Esophagus mucosa (tissue), 1 donor: ENCODE measurements at regions not wholly inside any gene's neighbourhood (a gene's known extent, or its start where the extent isn't known, plus 50 kb on each side); places are given as distances from the start of the nearest gene placed in this dataset.
"Not testable (repeated sequence)": the region's sequence is repeated elsewhere in the genome, so short reads cannot be mapped to it uniquely, and the experiment has no call there.

ENCODE experiments used
- ATAC-seq: fragments of 200-7000 bp; cut with Tn5 transposase; one replicate; pipeline ENCODE4 v1.9.1; 2020
- donor health status: DM: yes; HTN: yes; CAD: no.

DNA sequence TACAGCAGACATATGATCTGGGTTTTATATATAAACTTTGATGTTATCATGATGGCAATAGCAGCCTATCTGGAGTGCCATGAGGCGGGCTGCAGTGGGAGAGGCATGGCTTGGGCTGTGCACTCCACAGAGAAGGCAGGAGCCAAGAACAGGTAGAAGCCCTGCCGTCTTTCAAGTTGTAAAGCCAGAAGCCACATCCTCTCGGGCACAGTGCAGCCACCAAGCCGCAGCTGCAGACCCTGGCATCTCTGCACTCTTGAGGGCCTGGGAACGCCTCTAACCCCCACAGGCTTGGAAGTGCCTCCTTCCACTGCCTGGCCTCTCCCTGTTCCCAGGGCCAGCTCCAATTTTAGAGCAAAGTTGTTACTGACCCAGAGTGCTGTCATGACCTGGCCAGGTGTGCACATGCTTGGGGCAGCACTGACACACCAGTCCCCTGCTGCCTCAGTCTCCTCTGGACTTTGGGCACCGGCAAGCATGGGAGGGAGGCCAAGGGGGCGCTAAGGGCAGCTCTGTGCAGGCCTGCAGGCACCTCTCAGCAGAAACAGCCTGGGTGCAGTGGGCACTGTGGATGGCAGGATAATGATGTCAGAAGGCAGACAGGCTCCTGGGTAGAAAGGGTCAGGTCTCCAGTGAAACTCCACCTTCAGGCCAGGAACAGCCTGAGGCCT is 1619.8 kb upstream of the PRMT6 start:
- no peak for ATAC-seq

DNA sequence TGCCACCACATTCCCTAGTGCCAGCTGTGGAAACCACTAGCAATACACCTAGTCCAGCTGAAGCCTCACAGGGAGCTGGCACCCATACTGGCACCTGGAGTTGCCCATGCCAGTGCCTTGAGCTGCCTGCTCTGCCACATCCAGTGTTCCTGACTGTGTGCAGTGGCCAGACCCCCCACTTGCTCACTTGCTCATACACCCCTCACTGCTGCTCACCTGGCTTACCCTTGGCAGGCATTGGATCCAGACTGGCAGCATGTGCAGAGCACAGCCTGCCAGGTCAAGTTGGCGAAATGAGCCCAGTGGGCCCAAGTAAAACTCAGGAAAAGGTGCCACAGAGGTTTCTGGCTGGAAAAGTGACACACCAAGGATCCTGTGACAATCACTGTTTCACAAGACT is 1618.6 kb upstream of the PRMT6 start:
- no peak for ATAC-seq

DNA sequence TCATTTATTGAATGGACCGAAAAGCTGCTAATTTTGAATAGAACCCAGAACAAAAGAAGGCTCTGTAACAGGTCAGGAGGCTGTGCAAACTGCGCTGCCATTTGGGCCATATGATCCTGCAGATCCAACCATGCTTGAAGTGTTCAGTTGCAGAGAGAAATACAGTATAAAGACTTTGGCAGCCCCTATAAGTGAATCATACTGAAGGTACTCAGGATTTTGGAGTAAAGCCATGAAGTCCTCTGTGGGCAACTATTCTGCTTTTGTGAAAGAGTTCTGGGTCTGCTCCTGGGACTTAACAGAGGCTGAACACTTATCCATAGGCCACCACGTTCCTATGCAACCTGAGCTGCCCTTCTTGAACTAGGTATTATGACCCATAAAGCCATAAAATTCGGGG is 1613.6 kb upstream of the PRMT6 start:
- ATAC-seq: no peak

DNA sequence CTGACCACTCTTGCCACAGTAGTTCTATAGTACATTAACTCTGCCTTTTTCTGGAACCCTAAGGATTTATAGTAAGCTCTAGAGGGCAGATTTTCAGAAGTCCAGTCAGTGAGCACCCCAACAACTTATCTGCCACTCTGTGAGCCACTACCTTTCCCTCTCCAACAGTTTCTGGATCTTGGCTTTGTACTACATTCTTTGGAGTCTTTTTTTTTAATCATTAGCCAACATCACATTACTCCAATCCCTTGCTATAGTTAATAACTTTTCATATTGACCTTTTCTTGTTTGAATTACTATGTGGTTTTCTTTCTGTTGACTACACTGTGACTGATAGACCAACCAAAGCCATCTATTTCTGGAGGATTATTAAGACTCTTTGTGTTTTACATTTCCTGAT is 1596.7 kb upstream of the PRMT6 start:
- ATAC-seq: no peak

DNA sequence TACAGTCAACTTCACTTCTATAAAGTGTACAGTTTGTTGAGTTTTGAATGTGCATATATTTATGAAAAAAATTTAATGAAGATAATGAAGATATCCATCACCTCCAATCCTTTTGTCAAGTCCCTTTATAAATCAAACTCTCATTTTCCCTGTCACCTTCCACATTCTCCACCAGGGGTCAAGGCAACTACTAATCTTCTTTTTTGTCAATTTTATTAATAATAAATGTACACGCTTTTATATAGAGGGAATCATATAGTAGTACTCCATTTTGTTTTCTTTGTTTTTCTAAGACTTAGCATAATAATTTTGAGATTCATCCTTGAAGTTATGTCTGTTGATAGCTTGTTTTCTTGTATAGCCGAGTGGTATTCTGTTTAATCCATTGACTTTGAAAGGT is 1594.2 kb upstream of the PRMT6 start:
- ATAC-seq: no peak

- no peak for ATAC-seq
These were observed 1588.9 kb upstream of the PRMT6 start for GRCh38 chr1:105467549-105467948.

DNA sequence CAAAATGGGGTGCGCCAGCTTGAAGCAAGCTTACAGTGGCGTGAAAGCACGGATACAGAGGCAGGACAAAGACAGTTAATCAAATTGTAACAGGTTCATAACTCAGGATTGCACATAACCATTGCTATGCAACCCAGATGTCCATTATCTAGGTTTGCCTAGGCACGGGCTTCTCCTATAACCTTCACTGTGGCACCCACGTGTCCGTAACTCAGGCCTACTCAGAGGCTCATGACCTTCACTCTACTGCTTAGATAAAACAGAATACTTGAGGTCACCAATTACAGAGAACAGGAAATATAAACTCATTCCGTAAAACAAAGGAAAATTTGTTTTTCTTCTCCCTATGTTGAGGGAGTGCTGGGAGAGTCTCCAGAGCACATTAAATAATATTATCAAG is 1585.9 kb upstream of the PRMT6 start:
- ATAC-seq: not testable (repeated sequence)

GRCh38 chr1:105483436-105483835 is 1573.0 kb upstream of the PRMT6 start:
- ATAC-seq: no peak

GRCh38 chr1:105485207-105485606 is 1571.3 kb upstream of the PRMT6 start:
- ATAC-seq: no peak

DNA sequence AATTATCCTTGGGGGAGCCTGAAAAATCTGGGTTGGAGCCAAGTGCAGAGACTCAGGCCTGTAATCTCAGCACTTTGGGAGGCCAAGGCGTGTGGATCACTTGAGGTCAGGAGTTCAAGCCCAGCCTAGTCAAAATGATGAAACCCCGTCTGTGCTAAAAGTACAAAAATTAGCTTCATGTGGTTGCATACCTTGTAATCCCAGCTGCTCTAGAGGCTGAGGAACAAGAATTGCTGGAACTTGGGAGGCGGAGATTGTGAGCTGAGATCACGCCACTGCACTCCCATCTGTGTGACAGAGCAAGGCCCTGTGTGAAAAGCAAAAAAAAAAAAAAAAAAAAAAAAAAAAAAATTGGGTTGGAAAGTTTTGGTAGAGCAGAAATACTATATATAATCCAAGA is 1563.6 kb upstream of the PRMT6 start:
- no peak for ATAC-seq

GRCh38 chr1:105516068-105516467 is 1540.4 kb upstream of the PRMT6 start:
- ATAC-seq: no peak

GRCh38 chr1:105533996-105534395 is 1522.5 kb upstream of the PRMT6 start:
- ATAC-seq: no peak

DNA sequence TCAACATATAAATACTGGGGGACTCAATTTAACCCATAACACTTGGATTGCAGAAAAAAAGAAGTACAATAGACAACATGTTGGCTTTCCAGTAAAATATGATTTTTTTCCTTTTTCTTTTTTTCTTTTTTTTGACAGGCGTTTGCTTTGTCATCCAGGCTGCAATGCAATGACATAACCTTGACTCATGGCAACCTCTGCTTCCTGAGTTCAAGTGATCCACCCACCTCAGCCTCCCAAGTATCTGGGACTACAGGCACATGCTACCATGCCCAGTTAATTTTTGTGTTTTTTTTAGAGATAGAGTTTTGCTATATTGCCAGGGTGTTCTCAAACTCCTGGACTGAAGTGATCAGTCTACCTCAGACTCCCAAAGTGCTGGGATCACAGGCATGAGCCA is 1512.0 kb upstream of the PRMT6 start:
- no peak for ATAC-seq

DNA sequence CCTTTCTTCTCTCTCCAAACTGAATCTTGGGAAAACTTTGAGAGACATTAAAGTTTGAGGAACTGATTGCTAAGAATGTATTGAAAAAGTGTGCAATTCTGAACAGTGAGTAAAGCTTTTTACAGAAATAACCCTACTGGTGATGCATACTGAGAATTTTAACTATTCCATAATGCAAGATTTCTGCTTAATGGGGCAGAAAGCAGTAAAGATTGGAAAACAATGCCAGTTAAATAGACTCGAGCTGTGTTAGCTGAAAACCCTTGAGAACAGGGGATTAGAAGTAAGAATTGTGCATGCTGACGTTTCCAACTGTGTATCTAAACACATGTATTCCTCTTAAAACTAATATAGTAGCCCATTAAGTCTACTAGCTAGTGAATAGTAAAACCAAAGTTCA is 1500.2 kb upstream of the PRMT6 start:
- ATAC-seq: no peak

GRCh38 chr1:105558023-105558422 is 1498.5 kb upstream of the PRMT6 start:
- ATAC-seq: no peak

GRCh38 chr1:105565006-105565405 is 1491.5 kb upstream of the PRMT6 start:
- no peak for ATAC-seq

- no peak for ATAC-seq
These were observed 1470.7 kb upstream of the PRMT6 start for GRCh38 chr1:105585791-105586190.

GRCh38 chr1:105591681-105592080 is 1464.8 kb upstream of the PRMT6 start:
- ATAC-seq: no peak

DNA sequence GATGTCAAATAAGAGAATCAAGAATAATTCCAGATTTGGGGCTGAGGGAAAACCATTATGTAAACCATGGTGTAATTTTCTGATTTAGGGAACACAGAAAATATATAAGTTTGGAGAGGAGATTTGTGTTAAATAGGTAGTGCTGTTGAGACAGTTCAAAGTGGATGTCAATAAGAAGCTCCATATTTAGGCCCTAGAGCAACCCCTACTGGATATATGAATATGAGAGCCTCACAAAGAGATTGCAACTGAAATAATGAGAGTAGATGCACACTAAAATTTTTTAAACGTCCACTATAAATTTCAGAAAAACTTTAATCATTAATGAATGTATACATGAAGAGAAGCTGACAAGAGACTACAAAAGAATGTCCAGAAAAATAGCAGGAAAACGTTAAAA is 1447.8 kb upstream of the PRMT6 start:
- ATAC-seq: no peak

DNA sequence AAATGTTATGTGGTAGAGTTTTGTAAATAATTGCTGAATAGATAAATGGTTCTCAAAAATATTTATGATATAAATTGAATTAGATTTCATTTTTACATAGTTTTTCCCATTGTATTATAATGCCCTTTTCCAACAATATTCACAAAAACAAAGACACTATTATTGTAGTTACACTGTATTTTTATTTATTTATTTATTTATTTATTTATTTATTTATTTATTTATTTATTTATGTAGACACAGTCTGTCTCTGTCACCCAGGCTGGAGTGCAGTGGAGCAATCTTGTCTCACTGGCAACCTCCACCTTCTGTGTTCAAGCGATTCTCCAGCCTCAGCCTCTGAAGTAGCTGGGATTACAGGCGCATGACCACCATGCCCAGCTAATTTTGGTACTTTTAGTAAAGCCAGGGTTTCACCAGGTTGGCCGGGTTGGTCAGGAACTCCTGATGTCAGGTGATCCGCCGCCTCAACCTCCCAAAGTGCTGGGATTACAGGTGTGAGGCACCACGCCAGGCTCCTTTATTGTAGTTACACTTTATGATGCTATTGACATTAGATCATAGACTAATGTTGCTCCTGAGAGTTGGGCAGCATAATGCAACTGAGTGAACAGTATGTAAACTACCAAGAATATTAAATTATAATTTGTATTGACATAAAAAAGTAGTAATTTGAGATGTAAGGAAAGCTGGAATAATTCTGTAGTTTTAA is 1430.0 kb upstream of the PRMT6 start:
- no peak for ATAC-seq

DNA sequence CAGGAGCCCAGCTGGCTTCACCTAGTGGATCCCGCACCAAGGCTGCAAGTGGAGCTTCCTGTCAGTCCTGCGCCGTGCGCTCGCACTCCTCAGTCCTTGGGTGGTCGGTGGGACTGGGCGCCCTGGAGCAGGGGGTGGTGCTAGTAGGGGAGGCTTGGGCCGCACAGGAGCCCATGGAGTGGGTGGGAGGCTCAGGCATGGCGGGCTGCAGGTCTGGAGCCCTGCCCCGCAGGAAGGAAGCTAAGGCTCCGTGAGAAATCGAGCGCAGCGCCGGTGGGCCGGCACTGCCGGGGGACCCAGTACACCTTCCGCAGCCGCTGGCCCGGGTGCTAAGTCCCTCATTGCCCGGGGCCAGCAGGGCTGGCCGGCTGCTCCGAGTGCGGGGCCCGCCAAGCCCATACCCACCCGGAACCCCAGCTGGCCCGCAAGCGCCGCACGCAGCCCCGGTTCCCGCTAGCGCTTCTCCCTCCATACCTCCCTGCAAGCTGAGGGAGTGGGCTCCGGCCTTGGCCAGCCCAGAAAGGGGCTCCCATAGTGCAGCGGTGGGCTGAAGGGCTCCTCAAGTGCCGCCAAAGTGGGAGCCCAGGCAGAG is 1425.2 kb upstream of the PRMT6 start:
- not testable (repeated sequence) for ATAC-seq

GRCh38 chr1:105632342-105633196 is 1423.9 kb upstream of the PRMT6 start:
- no peak for ATAC-seq

- ATAC-seq: no peak
These were observed 1420.4 kb upstream of the PRMT6 start for GRCh38 chr1:105636052-105636451.
